Right lung (tissue), 2 donors: ENCODE measurements at regions not wholly inside any gene's neighbourhood (a gene's known extent, or its start where the extent isn't known, plus 50 kb on each side); places are given as distances from the start of the nearest gene placed in this dataset.
"Not testable (repeated sequence)": the region's sequence is repeated elsewhere in the genome, so short reads cannot be mapped to it uniquely, and the experiment has no call there.

ENCODE experiments used
- DNase-seq, 2 donors: peaks; one replicate each; pipeline ENCODE4 v3.0.0-alpha.2; 2013

GRCh38 chr3:18546632-18547031 lies 121.5 kb upstream of the SATB1 start:
- no peak for DNase-seq

GRCh38 chr3:18544146-18544545 lies 119.0 kb upstream of the SATB1 start:
- no peak for DNase-seq

DNA sequence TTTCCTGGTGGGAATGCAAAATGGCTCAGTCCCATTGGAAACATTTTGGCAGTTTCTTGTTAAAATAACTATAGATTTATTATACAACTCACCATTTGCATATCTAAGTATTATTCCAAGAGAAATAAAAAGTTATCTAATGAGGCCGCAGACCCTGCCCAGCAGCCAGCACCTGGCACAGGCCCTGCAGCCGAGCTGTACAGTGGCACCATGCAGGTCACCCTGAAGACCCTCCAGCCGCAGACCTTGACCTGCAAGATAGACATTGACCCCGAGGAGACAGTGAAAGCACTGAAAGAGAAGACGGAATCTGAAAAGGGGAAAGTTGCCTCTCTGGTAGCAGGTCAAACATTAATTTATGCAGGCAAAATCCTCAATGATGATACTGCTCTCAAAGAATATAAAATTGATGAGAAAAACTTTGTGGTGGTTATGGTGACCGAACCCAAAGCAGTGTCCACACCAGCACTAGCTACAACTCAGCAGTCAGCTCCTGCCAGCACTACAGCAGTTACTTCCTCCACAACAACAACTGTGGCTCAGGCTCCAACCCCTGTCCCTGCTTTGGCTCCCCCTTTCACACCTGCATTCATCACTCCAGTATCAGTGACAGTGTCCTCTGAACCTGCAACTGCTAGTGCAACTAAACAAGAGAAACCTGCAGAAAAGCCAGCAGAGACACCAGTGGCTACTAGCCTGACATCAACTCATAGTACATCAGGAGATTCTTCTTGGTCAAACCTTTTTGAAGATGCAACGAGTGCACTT lies 113.5 kb upstream of the SATB1 start:
- no peak for DNase-seq

DNA sequence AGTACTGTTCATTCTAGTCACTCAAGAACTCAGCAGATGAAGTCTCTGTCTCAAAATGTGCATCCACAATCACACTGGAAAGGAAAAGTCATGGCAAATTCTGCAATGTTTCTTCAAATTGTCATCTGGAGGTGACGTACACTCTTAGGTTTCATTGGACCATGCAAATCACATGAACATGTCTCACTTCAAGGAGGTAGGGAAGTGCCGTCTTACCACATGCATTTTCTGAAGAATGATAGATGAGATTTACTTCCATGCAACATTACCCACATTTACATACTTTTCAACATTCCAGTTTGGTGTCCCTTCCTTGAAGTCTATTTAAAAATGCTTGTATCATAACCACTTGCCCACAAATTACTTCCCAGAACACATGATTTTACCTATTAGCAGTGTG lies 107.9 kb upstream of the SATB1 start:
- no peak for DNase-seq

DNA sequence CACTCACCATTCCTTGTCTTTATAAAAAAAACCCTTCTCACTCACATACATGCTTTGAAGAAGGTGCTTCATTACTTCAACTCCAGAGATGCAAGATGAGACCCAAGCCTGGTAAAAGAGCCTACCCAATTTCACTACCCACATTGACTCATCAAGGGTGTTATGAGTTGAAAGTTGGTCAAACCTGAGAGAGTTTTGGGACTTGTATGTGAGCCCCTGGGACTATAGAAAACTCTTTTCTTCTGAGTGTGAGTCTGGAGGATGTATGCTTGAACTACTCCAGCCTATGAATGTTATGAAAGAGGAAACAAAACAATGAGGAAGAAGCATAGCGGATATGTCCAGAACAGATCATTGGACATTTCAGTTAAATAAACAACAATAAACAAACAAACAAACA lies 106.5 kb upstream of the SATB1 start:
- DNase-seq: no peak

- DNase-seq: no peak
These were observed 104.5 kb upstream of the SATB1 start for GRCh38 chr3:18529631-18530030.

DNA sequence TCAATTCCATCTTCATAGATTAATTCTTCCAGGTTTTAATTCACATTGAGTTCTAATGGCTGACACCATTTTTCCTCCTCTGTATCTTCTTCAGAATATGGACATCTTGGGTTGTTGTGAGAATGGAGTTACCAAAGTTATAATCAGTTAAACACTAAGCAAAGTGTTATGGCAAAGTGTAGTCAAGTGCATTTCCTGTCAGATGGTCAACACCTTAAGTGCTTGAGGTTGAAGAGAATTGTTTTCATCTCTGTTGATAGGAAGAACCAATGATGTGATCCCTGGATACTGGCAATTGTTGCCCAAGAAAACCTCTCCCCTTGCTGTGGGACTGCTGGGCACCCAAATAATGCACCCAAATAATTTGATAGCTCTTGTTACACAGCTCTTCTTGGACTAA lies 102.6 kb upstream of the SATB1 start:
- DNase-seq: no peak

DNA sequence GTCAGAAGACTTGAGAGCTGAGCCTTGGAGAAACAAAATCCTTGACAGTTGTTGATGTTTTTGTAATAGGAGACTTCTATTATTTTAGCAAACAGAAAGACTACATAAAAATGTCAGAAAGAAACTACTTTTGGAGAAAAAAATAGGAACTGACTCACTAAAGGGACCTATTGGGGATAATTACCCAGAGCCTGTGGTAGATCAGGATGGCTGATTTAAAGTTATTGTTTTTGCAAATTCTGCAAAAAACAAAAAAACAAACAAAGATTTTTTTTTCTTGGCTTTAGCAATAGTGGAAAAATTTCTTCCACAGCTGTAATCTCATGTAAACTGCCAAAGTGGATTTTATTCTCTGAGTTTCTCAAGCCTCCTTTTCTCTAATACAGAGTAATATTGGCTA lies 101.5 kb upstream of the SATB1 start:
- no peak for DNase-seq

DNA sequence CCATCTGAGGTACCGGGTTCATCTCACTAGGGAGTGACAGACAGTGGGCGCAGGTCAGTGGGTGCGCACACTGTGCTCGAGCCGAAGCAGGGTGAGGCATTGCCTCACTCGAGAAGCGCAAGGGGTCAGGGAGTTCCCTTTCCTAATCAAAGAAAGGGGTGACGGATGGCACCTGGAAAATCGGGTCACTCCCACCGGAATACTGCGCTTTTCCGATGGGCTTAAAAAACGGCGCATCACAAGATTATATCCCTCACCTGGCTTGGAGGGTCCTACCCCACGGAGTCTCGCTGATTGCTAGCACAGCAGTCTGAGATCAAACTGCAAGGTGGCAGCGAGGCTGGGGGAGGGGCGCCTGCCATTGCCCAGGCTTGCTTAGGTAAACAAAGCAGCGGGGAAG lies 91.0 kb upstream of the SATB1 start:
- not testable (repeated sequence) for DNase-seq

- no peak for DNase-seq
These were observed 88.0 kb upstream of the SATB1 start for GRCh38 chr3:18513091-18513490.

GRCh38 chr3:18512007-18512406 lies 86.9 kb upstream of the SATB1 start:
- DNase-seq: no peak

- DNase-seq: no peak
These were observed 85.8 kb upstream of the SATB1 start for GRCh38 chr3:18510947-18511346.

GRCh38 chr3:18507333-18507732 lies 82.2 kb upstream of the SATB1 start:
- DNase-seq: no peak

DNA sequence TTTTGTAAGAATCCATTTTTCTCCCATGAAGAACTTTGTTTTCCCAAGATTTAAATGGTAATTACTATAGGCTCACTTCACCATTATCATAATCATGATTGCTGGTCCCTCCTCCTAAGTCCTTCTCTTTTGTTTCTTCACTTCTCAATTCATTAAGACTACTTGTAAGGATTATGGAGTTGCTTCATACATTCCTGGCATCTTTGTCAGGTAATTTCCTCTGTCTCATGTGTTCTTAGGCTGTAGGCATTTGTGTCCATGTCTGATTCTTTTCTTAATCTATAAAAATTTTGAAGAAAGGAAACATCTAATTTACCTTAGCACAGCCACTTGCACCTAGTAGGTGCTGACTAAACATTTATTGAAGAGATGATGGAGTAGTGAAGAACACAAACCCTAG lies 79.9 kb upstream of the SATB1 start:
- no peak for DNase-seq

DNA sequence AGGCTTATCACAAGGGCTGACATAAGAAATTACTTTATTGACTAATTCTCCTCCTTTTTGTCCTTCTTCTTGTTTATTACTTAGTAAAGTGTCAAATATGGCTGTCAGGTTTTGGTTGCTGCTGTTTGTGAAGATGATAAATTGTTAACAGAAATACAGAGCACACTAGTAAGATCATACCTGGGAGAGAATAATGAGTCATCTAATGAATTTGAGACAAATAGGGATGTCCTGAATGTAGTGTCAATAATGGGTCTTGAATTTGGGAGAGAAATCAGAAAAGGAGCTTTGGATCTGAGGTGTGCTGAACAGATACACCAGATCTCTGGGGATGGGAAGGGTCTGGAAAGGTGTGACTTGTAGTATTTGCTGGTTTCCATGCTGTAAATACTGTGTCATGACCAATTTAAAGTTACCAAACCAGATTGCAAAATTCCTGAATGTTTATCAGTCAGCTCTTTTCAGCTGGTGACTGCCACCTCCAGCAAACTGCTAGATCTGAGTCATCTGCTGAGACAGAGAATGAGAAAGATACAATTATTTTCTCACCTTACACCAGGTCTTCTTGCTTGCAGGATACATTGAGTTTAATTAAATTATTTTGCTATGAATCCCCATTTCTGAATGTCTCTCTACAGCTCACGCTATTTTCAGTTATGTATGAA lies 76.7 kb upstream of the SATB1 start:
- DNase-seq: no peak

- no peak for DNase-seq
These were observed 75.2 kb upstream of the SATB1 start for GRCh38 chr3:18500322-18500721.

DNA sequence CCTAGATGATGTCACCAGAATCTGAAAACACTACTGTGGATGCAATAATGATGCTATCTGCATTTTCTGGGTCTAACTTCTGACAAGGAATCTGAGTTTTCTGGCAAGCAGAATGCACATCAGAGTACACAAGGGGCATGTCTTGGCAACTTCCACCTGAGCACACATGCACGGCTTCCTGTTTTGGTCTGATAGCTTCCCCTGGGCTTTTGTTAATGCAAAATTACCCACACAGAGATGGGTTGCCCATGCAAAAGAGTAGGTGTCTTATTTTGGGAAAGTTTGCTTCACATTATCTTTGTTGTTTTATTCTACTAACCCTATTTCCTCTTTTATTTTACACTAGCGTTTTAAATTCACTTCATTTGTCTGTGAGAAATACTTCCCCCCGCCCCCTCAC lies 74.2 kb upstream of the SATB1 start:
- DNase-seq: no peak

- no peak for DNase-seq
These were observed 69.1 kb upstream of the SATB1 start for GRCh38 chr3:18494251-18494650.

GRCh38 chr3:18489939-18490338 lies 64.8 kb upstream of the SATB1 start:
- no peak for DNase-seq

DNA sequence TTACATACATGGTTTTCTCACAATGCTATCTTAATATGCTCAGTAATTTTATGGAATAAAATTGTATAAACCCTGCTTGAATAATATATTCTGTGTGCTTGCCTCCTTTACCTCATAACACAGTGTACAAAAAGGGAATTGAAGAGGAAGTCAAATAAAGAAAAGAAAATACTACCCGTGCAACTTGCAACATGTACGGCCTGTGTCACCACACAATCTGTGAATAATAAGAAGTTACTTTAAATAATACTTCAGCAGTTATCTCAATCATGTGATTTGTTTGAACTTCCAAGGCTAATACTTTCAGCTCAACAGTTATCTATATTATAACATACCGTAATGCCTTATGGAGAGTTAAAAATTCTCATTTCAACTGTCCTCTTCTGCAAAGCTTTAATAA lies 58.1 kb upstream of the SATB1 start:
- DNase-seq: no peak

DNA sequence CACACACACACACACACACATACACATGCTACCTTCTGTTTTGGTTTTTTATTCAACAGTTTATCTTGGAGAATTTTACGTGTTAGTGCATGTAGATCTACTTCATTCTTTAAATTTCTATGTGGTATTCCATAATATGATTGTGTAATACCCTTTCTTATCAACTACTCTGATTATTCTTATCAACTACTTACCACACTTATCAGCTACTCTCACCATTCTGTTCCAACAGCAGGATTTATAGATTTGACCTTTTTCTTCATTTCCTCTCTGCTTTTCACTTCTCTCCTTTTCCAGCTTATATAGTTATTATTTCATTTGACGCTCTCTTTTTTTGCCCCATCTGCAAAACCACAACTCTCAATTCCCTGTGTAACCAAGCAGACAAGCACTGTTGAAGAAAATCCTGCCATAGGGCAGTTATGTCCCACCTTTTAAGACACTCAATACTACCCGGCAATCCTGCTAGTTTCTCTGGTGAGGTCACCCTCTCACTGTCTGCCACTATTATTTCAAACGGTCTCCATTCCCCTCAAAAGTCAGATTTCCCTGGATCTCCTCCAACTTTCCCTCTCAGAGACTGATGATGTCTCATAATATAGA lies 56.9 kb upstream of the SATB1 start:
- no peak for DNase-seq

DNA sequence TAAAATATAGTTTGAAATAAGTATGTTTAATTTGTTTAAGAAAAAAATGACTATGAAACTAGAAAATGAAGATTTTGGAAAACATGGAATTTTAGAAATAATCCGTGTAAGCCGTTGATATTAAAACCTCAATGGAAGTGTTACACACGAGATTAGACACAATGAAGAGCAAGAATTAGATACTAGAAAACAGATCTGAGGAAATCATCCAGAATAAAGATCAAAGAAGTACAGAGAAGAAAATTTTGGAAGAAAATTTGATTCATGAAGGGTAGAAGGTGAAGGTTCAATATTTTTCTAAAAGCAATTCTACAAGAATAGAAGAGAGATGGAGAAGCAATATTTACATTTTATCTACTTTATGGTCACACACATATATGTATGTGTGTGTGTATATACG lies 52.5 kb upstream of the SATB1 start:
- no peak for DNase-seq
